ENCODE measurements at regions not wholly inside any gene's neighbourhood (a gene's known extent, or its start where the extent isn't known, plus 50 kb on each side); places are given as distances from the start of the nearest gene placed in this dataset.

DNA sequence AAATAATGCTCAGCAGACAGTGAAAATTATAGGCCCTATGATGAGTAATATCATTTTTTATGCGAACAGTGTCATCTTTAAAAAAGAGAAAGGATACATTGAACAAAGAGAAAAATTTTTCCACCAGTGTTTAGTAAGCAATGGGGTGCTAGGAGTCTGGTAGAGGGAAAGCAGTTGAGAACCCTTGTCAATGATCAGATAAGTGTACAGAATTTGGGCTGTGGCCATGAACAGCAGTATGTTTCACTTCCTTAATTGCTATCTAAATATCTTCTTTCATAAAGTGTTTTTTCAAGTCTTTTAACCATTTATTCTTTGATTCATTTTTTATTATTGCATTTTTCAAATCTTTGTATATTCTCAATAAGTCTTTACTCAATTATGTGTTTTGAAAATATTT lies 750.7 kb upstream of the KCND2 start:
- H3K4me3 ChIP-seq (ENCODE audit: insufficient read depth, low read depth, low read length): no peak overlapping the region
- H3K4me1 ChIP-seq (ENCODE audit: control insufficient read depth, insufficient read depth, low read length): no peaks in the 10 kb centered on the region
- no peak overlapping the region for H3K27ac ChIP-seq (ENCODE audit: insufficient read depth, low read depth, low read length, poor library complexity, severe bottlenecking)
- no peaks in the 10 kb centered on the region for H3K27me3 ChIP-seq (ENCODE audit: control insufficient read depth, insufficient read depth, low read length, poor library complexity, severe bottlenecking)
- no peaks in the 10 kb centered on the region for H3K9me3 ChIP-seq (ENCODE audit: control insufficient read depth, low read length)
- 100% methylated on average over 1 of the region's 1 CpG for WGBS, 2 experiments
- no peaks in the 10 kb centered on the region for H3K36me3 ChIP-seq (ENCODE audit: control insufficient read depth, insufficient read depth, low read length)

DNA sequence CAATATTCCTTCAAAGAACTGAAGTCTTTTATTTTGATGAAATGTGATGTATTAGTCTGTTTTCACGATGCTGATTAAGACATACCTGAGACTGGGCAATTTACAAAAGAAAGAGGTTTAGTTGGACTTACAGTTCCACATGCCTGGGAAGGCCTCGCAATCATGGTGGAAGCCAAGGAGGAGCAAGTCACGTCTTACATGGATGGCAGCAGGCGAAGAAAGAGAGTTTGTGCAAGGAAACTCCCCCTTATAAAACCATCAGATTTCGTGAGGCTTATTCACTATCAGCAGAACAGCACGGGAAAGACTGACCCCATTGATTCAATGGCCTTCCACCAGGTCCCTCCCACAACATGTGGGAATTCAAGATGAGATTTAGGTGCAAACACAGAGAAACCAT lies 750.3 kb upstream of the KCND2 start:
- H3K4me3 ChIP-seq (ENCODE audit: insufficient read depth, low read depth, low read length): no peak overlapping the region
- H3K27ac ChIP-seq (ENCODE audit: insufficient read depth, low read depth, low read length, poor library complexity, severe bottlenecking): no peak overlapping the region
- WGBS, 2 experiments: 89 to 92% methylated on average over 6 of the region's 6 CpGs
- H3K4me1 ChIP-seq (ENCODE audit: control insufficient read depth, insufficient read depth, low read length): no peaks in the 10 kb centered on the region
- no peaks in the 10 kb centered on the region for H3K36me3 ChIP-seq (ENCODE audit: control insufficient read depth, insufficient read depth, low read length)
- no peaks in the 10 kb centered on the region for H3K9me3 ChIP-seq (ENCODE audit: control insufficient read depth, low read length)
- H3K27me3 ChIP-seq (ENCODE audit: control insufficient read depth, insufficient read depth, low read length, poor library complexity, severe bottlenecking): no peaks in the 10 kb centered on the region

DNA sequence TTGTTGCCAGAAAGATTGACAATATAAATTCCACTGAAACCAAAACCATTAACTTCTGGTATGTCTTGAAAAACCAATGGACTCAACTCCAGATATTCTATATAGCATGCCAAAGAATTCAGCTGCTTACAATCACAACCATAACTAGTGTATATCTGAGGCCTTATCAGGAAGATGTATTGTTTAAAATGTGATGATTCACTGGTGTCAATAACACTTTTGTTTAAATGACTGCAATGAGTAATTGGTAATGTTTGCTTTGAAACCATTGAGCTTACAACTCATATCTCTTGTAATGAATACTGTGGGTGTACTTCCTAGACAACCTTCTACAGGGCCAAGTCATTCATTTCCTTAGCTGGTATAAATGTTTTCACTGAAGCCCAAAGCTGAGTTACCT lies 727.9 kb upstream of the KCND2 start:
- H3K27me3 ChIP-seq (ENCODE audit: control insufficient read depth, insufficient read depth, low read length, poor library complexity, severe bottlenecking): no peaks in the 10 kb centered on the region
- no peaks in the 10 kb centered on the region for H3K36me3 ChIP-seq (ENCODE audit: control insufficient read depth, insufficient read depth, low read length)
- no peaks in the 10 kb centered on the region for H3K9me3 ChIP-seq (ENCODE audit: control insufficient read depth, low read length)
- no peaks in the 10 kb centered on the region for H3K4me1 ChIP-seq (ENCODE audit: control insufficient read depth, insufficient read depth, low read length)
- H3K27ac ChIP-seq (ENCODE audit: insufficient read depth, low read depth, low read length, poor library complexity, severe bottlenecking): no peak overlapping the region
- no peak overlapping the region for H3K4me3 ChIP-seq (ENCODE audit: insufficient read depth, low read depth, low read length)

DNA sequence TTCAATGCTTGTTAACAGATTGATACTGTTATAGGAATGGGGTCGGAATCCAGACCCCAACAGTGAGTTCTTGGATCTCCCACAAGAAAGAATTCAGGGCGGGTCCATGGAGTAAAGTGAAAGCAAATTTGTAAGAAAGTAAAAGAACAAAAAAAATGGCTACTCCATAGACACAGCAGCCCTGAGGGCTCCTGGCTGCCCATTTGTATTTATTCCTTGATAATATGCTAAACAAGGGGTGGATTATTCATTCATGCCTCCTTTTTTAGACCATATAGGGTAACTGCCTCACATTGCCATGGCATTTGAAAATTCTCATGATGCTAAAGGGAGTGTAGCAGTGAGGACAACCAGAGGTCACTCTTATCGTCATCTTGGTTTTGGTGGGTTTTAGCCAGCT lies 717.2 kb upstream of the KCND2 start:
- no peaks in the 10 kb centered on the region for H3K27me3 ChIP-seq (ENCODE audit: control insufficient read depth, insufficient read depth, low read length, poor library complexity, severe bottlenecking)
- 94 to 100% methylated on average over 3 of the region's 3 CpGs for WGBS, 2 experiments
- H3K9me3 ChIP-seq (ENCODE audit: control insufficient read depth, low read length): no peaks in the 10 kb centered on the region
- no peak overlapping the region for H3K27ac ChIP-seq (ENCODE audit: insufficient read depth, low read depth, low read length, poor library complexity, severe bottlenecking)
- H3K4me3 ChIP-seq (ENCODE audit: insufficient read depth, low read depth, low read length): no peak overlapping the region
- no peaks in the 10 kb centered on the region for H3K4me1 ChIP-seq (ENCODE audit: control insufficient read depth, insufficient read depth, low read length)
- no peaks in the 10 kb centered on the region for H3K36me3 ChIP-seq (ENCODE audit: control insufficient read depth, insufficient read depth, low read length)

DNA sequence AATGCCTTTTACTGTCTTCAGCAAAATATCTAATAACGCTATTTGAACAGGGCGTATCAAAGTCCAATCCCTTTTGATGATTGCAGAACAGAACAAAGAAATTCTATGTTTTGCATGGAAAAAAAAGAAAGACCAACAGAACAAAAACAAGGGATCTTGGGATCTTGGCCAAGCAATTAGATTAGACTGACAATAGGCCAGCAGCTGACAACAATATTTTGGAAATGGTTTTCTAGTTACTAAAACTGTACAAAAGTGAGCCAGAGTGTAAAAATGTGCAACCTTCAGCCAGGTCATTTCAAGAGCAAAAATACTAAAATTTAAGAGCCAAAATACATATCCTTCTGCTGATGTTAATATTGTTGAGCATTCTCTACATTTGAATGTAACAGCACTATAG lies 716.5 kb upstream of the KCND2 start:
- 100% methylated on average over 2 of the region's 2 CpGs for WGBS, 2 experiments
- Histone ChIP-seq H3K36me3 (ENCODE audit: control insufficient read depth, insufficient read depth, low read length) (no peaks in the 10 kb centered on the region), H3K9me3 (ENCODE audit: control insufficient read depth, low read length) (no peaks in the 10 kb centered on the region), H3K27ac (ENCODE audit: insufficient read depth, low read depth, low read length, poor library complexity, severe bottlenecking) (no peak overlapping the region), H3K4me3 (ENCODE audit: insufficient read depth, low read depth, low read length) (no peak overlapping the region), H3K4me1 (ENCODE audit: control insufficient read depth, insufficient read depth, low read length) (no peaks in the 10 kb centered on the region), H3K27me3 (ENCODE audit: control insufficient read depth, insufficient read depth, low read length, poor library complexity, severe bottlenecking) (no peaks in the 10 kb centered on the region)

DNA sequence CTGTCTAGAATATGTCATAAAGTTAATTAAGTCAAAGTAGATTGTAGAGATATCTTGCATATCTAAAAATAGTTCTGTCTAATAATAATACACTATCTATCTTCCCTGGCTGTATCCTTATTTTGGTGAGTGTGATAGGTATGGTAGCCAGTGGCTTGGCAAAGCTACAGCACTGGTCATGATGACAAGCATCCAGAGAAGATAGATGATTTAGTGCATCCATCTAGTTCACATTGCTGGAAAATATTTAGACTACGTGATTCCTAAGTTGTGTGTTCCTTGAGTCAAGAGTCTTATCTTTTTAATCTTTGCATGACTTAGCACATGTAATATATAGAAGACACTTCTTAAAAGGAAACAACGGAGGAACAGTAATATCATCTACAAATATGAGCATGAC lies 711.2 kb upstream of the KCND2 start:
- Histone ChIP-seq H3K9me3 (ENCODE audit: control insufficient read depth, low read length) (no peaks in the 10 kb centered on the region), H3K36me3 (ENCODE audit: control insufficient read depth, insufficient read depth, low read length) (no peaks in the 10 kb centered on the region), H3K4me3 (ENCODE audit: insufficient read depth, low read depth, low read length) (no peak overlapping the region), H3K27me3 (ENCODE audit: control insufficient read depth, insufficient read depth, low read length, poor library complexity, severe bottlenecking) (no peaks in the 10 kb centered on the region), H3K27ac (ENCODE audit: insufficient read depth, low read depth, low read length, poor library complexity, severe bottlenecking) (no peak overlapping the region), H3K4me1 (ENCODE audit: control insufficient read depth, insufficient read depth, low read length) (no peaks in the 10 kb centered on the region)
- WGBS, 2 experiments: 100% methylated on average over 1 of the region's 2 CpGs

DNA sequence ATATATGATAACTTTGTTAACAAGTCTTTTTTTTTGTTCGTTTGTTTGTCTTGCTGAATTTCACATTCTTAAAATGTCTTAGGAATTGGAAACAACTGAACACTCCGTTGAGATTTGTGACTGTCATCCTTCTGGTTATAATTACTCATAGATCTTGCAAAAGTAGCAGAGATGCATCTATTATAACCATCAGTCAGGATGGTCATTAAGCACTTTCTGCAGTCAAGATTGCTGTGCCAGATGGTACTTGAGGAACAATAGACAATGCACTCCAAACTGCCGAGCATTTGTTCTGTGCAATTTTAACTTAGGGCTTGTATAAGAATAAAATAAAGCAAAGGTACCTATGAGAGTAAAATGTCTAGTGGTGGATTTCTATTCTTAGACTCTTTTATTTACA lies 710.1 kb upstream of the KCND2 start:
- Histone ChIP-seq H3K9me3 (ENCODE audit: control insufficient read depth, low read length) (no peaks in the 10 kb centered on the region), H3K4me3 (ENCODE audit: insufficient read depth, low read depth, low read length) (no peak overlapping the region), H3K4me1 (ENCODE audit: control insufficient read depth, insufficient read depth, low read length) (no peaks in the 10 kb centered on the region), H3K36me3 (ENCODE audit: control insufficient read depth, insufficient read depth, low read length) (no peaks in the 10 kb centered on the region), H3K27me3 (ENCODE audit: control insufficient read depth, insufficient read depth, low read length, poor library complexity, severe bottlenecking) (no peaks in the 10 kb centered on the region), H3K27ac (ENCODE audit: insufficient read depth, low read depth, low read length, poor library complexity, severe bottlenecking) (no peak overlapping the region)
- WGBS, 2 experiments: 81 to 97% methylated on average over 3 of the region's 3 CpGs

DNA sequence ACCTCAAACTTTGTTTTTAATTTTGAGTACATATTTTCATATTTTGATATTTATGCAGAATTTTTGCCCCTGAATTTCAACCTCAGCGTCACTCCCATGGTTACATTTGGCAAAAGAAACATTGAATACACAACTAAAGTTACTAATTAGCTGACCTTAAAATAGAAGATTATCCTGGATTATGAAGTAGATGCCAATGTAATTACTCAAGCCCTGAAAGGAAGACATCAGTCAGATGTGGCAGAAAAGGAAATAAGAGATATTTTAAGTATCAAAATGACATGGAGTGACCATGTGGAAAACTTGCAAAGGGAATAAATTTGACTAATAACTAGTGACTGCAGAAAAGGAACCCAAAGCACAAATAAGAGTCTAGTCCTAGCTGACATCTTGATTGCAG lies 701.3 kb upstream of the KCND2 start:
- 100% methylated on average over 1 of the region's 1 CpG; no CpG with 5 or more reads in 1 of the 2 experiments for WGBS, 2 experiments
- no peak overlapping the region for H3K4me3 ChIP-seq (ENCODE audit: insufficient read depth, low read depth, low read length)
- H3K9me3 ChIP-seq (ENCODE audit: control insufficient read depth, low read length): no peaks in the 10 kb centered on the region
- H3K36me3 ChIP-seq (ENCODE audit: control insufficient read depth, insufficient read depth, low read length): no peaks in the 10 kb centered on the region
- H3K4me1 ChIP-seq (ENCODE audit: control insufficient read depth, insufficient read depth, low read length): no peaks in the 10 kb centered on the region
- H3K27me3 ChIP-seq (ENCODE audit: control insufficient read depth, insufficient read depth, low read length, poor library complexity, severe bottlenecking): no peaks in the 10 kb centered on the region
- no peak overlapping the region for H3K27ac ChIP-seq (ENCODE audit: insufficient read depth, low read depth, low read length, poor library complexity, severe bottlenecking)

DNA sequence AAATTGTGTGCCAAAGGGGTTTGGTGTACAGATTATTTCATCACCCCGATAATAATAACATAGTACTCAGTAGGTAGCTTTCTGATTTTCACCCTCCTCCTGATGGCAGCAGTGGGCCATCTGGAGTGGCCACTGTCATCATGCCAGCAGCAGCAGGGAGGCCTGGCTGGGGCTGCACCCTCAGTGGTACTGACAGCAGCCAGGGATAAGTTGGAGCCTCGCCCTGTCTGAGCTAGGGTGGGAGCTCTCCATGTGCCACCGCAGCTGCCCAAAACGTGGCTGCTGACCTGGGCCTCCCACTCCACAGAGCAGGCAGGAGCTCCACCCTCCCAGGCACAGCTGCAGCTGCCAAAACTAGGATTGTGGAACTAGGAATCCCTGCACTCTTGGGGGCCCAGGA lies 700.8 kb upstream of the KCND2 start:
- WGBS, 2 experiments: 87 to 90% methylated on average over 4 of the region's 4 CpGs
- H3K4me1 ChIP-seq (ENCODE audit: control insufficient read depth, insufficient read depth, low read length): no peaks in the 10 kb centered on the region
- no peaks in the 10 kb centered on the region for H3K36me3 ChIP-seq (ENCODE audit: control insufficient read depth, insufficient read depth, low read length)
- no peak overlapping the region for H3K27ac ChIP-seq (ENCODE audit: insufficient read depth, low read depth, low read length, poor library complexity, severe bottlenecking)
- H3K9me3 ChIP-seq (ENCODE audit: control insufficient read depth, low read length): no peaks in the 10 kb centered on the region
- no peaks in the 10 kb centered on the region for H3K27me3 ChIP-seq (ENCODE audit: control insufficient read depth, insufficient read depth, low read length, poor library complexity, severe bottlenecking)
- no peak overlapping the region for H3K4me3 ChIP-seq (ENCODE audit: insufficient read depth, low read depth, low read length)

DNA sequence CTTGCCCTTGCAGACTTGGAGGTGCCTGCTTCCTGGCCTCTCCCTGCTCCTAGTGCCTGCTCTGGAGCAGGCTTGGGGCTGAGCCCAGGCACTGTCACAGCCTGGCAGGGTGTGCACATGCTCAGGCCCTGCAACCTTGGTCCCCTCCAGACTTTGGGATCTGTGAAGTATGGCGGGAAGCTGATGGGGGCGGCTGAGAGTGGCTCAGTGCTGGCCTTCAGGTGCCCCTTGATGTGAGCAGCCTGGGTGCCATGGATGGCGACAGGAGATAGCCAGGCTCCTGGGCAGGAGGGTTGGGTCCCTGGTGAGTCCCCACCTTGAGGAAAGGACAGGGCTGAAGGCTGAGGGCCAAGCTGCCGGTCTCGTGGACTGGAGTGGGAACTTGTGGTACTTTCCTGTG lies 700.4 kb upstream of the KCND2 start:
- Histone ChIP-seq H3K27me3 (ENCODE audit: control insufficient read depth, insufficient read depth, low read length, poor library complexity, severe bottlenecking) (no peaks in the 10 kb centered on the region), H3K27ac (ENCODE audit: insufficient read depth, low read depth, low read length, poor library complexity, severe bottlenecking) (no peak overlapping the region), H3K4me1 (ENCODE audit: control insufficient read depth, insufficient read depth, low read length) (no peaks in the 10 kb centered on the region), H3K4me3 (ENCODE audit: insufficient read depth, low read depth, low read length) (no peak overlapping the region), H3K9me3 (ENCODE audit: control insufficient read depth, low read length) (no peaks in the 10 kb centered on the region), H3K36me3 (ENCODE audit: control insufficient read depth, insufficient read depth, low read length) (no peaks in the 10 kb centered on the region)
- WGBS, 2 experiments: 94 to 98% methylated on average over 5 of the region's 5 CpGs

DNA sequence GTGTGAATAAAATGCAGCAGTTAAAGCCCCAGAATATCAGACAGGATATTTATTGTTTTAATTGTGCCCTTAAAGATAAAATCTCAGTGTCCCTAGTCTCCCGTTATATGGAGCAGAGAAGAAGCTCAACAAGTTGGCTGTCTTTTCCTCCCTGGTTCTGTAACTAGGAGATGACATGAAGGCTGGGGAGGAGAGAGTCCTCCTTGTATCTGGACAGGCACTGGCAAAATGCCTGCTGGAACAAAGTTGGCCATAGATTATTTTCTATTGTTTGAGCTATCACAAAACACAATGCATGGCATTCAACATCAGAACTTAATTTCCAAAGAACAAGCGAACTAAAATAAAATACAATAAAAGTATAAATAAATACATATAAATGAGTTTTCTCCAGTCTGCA lies 694.9 kb upstream of the KCND2 start:
- Histone ChIP-seq H3K4me3 (ENCODE audit: insufficient read depth, low read depth, low read length) (no peak overlapping the region), H3K27me3 (ENCODE audit: control insufficient read depth, insufficient read depth, low read length, poor library complexity, severe bottlenecking) (no peaks in the 10 kb centered on the region), H3K9me3 (ENCODE audit: control insufficient read depth, low read length) (no peaks in the 10 kb centered on the region), H3K27ac (ENCODE audit: insufficient read depth, low read depth, low read length, poor library complexity, severe bottlenecking) (no peak overlapping the region), H3K36me3 (ENCODE audit: control insufficient read depth, insufficient read depth, low read length) (no peaks in the 10 kb centered on the region), H3K4me1 (ENCODE audit: control insufficient read depth, insufficient read depth, low read length) (no peaks in the 10 kb centered on the region)
- 85 to 98% methylated on average over 1 to 2 of the region's 2 CpGs for WGBS, 2 experiments

Data from ectodermal cell (in vitro differentiated cells).